ENCODE measurements at regions not wholly inside any gene's neighbourhood (a gene's known extent, or its start where the extent isn't known, plus 50 kb on each side); places are given as distances from the start of the nearest gene placed in this dataset.

DNA sequence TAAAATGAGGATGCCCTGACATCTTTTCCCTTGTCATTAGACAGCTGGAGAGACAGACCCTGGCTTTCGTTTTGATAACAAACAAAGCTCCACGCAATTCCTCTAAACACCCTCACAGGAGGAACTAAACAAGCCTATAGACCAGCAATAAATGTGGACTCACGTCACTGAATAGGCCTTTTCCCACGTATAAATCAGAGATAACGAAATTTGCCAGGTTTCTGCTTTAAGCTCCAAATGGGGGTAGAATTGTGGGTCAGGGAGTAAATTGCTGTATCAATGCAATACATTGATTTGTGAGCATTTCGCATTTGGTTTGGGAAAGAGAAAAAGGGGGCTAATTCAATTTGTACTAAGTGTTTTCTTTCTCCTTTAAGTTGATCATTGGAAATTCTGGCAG, 256.0 kb downstream of the PMP22 start:
- H3K4me1 ChIP-seq (ENCODE audit: insufficient read depth, low read length): no peaks in the 10 kb centered on the region
- H3K4me2 ChIP-seq (ENCODE audit: insufficient read depth, low read length): no peak overlapping the region
- peaks cover 15% of the 10 kb centered on the region for H3K27me3 ChIP-seq (ENCODE audit: insufficient read depth, low read length)
- no peaks in the 10 kb centered on the region for H4K20me1 ChIP-seq (ENCODE audit: insufficient read depth, low read length)
- no peaks in the 10 kb centered on the region for H3K36me3 ChIP-seq (ENCODE audit: insufficient read depth, low read length)
- H3K4me3 ChIP-seq (ENCODE audit: insufficient read depth, low read length): no peak overlapping the region
- H3K27ac ChIP-seq (ENCODE audit: low read depth, low read length): no peak overlapping the region
- no peaks in the 10 kb centered on the region for H3K9me3 ChIP-seq (ENCODE audit: low read depth, low read length)
- H3K79me2 ChIP-seq (ENCODE audit: insufficient read depth, low read length): no peaks in the 10 kb centered on the region
- no peak for DNase-seq (ENCODE audit: insufficient read length, low spot score, missing footprints)
- H2AFZ ChIP-seq (ENCODE audit: low read length): no peak overlapping the region
- TF ChIP-seq, protein P1, sequence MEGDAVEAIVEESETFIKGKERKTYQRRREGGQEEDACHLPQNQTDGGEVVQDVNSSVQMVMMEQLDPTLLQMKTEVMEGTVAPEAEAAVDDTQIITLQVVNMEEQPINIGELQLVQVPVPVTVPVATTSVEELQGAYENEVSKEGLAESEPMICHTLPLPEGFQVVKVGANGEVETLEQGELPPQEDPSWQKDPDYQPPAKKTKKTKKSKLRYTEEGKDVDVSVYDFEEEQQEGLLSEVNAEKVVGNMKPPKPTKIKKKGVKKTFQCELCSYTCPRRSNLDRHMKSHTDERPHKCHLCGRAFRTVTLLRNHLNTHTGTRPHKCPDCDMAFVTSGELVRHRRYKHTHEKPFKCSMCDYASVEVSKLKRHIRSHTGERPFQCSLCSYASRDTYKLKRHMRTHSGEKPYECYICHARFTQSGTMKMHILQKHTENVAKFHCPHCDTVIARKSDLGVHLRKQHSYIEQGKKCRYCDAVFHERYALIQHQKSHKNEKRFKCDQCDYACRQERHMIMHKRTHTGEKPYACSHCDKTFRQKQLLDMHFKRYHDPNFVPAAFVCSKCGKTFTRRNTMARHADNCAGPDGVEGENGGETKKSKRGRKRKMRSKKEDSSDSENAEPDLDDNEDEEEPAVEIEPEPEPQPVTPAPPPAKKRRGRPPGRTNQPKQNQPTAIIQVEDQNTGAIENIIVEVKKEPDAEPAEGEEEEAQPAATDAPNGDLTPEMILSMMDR (IDR thresholded peaks at IDR 0.05; ENCODE audit: extremely low read depth, low read depth, low read length): no peak

DNA sequence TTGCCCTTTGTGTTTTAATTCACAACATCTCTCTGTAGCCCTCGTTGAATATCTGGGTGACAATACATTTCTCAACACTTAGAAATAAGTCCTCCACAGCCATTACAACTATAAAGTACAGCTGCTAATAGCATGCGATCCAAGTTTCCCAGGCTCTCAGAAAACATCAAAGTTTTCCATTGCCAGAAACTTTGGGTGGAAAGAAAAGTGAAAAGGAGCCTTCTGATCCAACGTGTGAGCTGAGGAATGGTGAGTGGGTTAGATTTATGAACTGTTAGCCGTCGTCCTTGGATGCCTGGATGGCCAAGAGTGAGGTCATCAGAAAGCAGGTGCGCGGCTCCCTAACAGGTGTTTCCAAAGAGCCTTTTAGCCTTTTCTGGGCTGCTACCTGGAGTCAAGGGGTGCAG, 258.0 kb downstream of the PMP22 start:
- Histone ChIP-seq H3K4me2 (ENCODE audit: insufficient read depth, low read length) (no peak overlapping the region), H3K36me3 (ENCODE audit: insufficient read depth, low read length) (no peaks in the 10 kb centered on the region), H3K27ac (ENCODE audit: low read depth, low read length) (no peak overlapping the region), H3K4me3 (ENCODE audit: insufficient read depth, low read length) (no peak overlapping the region), H2AFZ (ENCODE audit: low read length) (no peak overlapping the region), H4K20me1 (ENCODE audit: insufficient read depth, low read length) (no peaks in the 10 kb centered on the region), H3K4me1 (ENCODE audit: insufficient read depth, low read length) (no peaks in the 10 kb centered on the region), H3K9me3 (ENCODE audit: low read depth, low read length) (no peaks in the 10 kb centered on the region), H3K27me3 (ENCODE audit: insufficient read depth, low read length) (peaks cover 15% of the 10 kb centered on the region), H3K79me2 (ENCODE audit: insufficient read depth, low read length) (no peaks in the 10 kb centered on the region)
- no peak for DNase-seq (ENCODE audit: insufficient read length, low spot score, missing footprints)
- TF ChIP-seq, protein P1 (IDR thresholded peaks at IDR 0.05; ENCODE audit: extremely low read depth, low read depth, low read length): no peak

DNA sequence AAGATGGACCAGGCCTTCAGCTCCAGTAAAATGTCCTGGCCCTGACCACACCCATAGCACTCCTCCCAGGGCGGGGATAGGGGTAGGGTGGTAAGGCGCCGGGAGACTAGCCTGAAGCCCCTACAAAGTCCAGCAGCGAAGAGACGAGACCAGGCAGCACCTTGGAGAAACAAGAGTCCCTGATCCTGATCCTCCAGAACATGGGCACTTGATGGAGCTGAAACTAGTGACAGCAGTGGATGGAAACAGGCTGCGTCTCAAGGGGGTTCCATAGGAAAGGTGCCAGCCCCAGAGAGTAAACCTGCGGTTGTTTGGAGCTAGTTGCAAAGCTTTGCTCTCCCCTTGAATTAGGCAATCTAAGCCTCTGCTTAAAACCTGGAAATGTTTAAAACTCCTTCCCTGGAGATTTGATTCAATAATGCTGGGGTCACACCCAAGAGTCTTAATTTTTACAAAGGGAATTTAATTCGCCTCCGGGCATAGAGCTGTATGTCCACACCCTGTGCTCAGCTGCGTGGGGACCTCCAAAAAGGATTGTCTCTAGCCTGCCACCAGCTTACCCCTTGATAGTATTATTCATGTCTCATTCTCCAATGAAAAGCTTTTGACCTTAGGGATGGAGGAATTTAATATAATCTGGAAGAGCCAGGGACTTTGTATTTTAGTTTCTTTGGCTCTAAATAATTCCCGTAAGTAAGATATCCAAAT, 258.6 kb downstream of the PMP22 start:
- no peaks in the 10 kb centered on the region for H3K36me3 ChIP-seq (ENCODE audit: insufficient read depth, low read length)
- no peak overlapping the region for H2AFZ ChIP-seq (ENCODE audit: low read length)
- no peak overlapping the region for H3K27ac ChIP-seq (ENCODE audit: low read depth, low read length)
- no peaks in the 10 kb centered on the region for H3K4me1 ChIP-seq (ENCODE audit: insufficient read depth, low read length)
- TF ChIP-seq, protein P1 (IDR thresholded peaks at IDR 0.05; ENCODE audit: extremely low read depth, low read depth, low read length): no peak
- H3K79me2 ChIP-seq (ENCODE audit: insufficient read depth, low read length): no peaks in the 10 kb centered on the region
- H3K4me3 ChIP-seq (ENCODE audit: insufficient read depth, low read length): no peak overlapping the region
- H3K27me3 ChIP-seq (ENCODE audit: insufficient read depth, low read length): peaks cover 15% of the 10 kb centered on the region
- H3K9me3 ChIP-seq (ENCODE audit: low read depth, low read length): no peaks in the 10 kb centered on the region
- no peak for DNase-seq (ENCODE audit: insufficient read length, low spot score, missing footprints)
- no peak overlapping the region for H3K4me2 ChIP-seq (ENCODE audit: insufficient read depth, low read length)
- no peaks in the 10 kb centered on the region for H4K20me1 ChIP-seq (ENCODE audit: insufficient read depth, low read length)

DNA sequence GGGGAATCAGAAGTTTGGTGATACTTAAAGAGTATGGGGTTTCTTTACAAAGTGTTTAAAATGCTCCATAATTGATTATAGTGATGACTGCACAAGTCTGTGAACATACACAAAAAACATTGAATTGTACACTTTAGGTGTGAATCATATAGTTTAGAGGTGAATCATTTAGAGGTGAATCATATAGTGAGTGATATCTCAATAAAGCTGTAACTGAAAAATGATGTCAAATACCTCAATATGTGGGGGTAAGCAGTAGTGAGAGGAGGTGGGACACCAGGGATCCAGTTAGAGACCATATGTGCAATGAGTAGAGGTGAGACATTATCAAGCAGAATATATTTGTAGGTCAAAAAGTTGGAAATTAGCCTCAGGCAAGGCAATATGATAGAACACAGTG, 264.5 kb downstream of the PMP22 start:
- Histone ChIP-seq H3K9me3 (ENCODE audit: low read depth, low read length) (no peaks in the 10 kb centered on the region), H3K4me2 (ENCODE audit: insufficient read depth, low read length) (no peak overlapping the region), H4K20me1 (ENCODE audit: insufficient read depth, low read length) (no peaks in the 10 kb centered on the region), H3K4me1 (ENCODE audit: insufficient read depth, low read length) (no peaks in the 10 kb centered on the region), H3K27me3 (ENCODE audit: insufficient read depth, low read length) (no peaks in the 10 kb centered on the region), H3K79me2 (ENCODE audit: insufficient read depth, low read length) (no peaks in the 10 kb centered on the region), H3K36me3 (ENCODE audit: insufficient read depth, low read length) (no peaks in the 10 kb centered on the region), H2AFZ (ENCODE audit: low read length) (no peak overlapping the region), H3K27ac (ENCODE audit: low read depth, low read length) (no peak overlapping the region), H3K4me3 (ENCODE audit: insufficient read depth, low read length) (no peak overlapping the region)
- TF ChIP-seq, protein P1 (IDR thresholded peaks at IDR 0.05; ENCODE audit: extremely low read depth, low read depth, low read length): no peak
- no peak for DNase-seq (ENCODE audit: insufficient read length, low spot score, missing footprints)
